ENCODE measurements at regions not wholly inside any gene's neighbourhood (a gene's known extent, or its start where the extent isn't known, plus 50 kb on each side); places are given as distances from the start of the nearest gene placed in this dataset.

GRCh38 chr3:103730744-103731143 is 1295.9 kb downstream of the ZPLD1 start:
- Histone ChIP-seq H2AFZ (ENCODE audit: low read depth, low read length) (no peak overlapping the region), H3K4me3 (ENCODE audit: low read length) (no peak overlapping the region), H3K9me2 (ENCODE audit: insufficient read depth, low read length) (no peaks in the 10 kb centered on the region), H3K9me3 (ENCODE audit: low read length) (no peaks in the 10 kb centered on the region), H3K9ac (ENCODE audit: low read length) (no peak overlapping the region), H3K79me2 (replicated peaks; ENCODE audit: insufficient read depth, low read length) (no peaks in the 10 kb centered on the region), H4K20me1 (ENCODE audit: insufficient read depth) (no peaks in the 10 kb centered on the region), H3F3A (ENCODE audit: insufficient read depth, low read length, poor library complexity, severe bottlenecking) (no peaks in the 10 kb centered on the region), H3K36me3 (ENCODE audit: insufficient read depth, low read length) (no peaks in the 10 kb centered on the region), H3K27me3 (ENCODE audit: insufficient read depth, low read depth, low read length) (no peaks in the 10 kb centered on the region), H3K27ac (ENCODE audit: low read length) (no peak overlapping the region), H3K4me2 (ENCODE audit: low read length) (no peak overlapping the region)
- TF ChIP-seq SMC3 (conservative IDR thresholded peaks at IDR 0.05; ENCODE audit: poor library complexity) (no peak), POLR2AphosphoS5 (IDR thresholded peaks at IDR 0.05) (no peak), REST (IDR thresholded peaks at IDR 0.05; ENCODE audit: borderline replicate concordance) (no peak), EP300 (conservative IDR thresholded peaks at IDR 0.05; ENCODE audit: poor library complexity, severe bottlenecking) (no peak), TAF1 (IDR thresholded peaks at IDR 0.05; ENCODE audit: low read depth) (no peak), RAD21 (conservative IDR thresholded peaks at IDR 0.05) (no peak), MXI1 (conservative IDR thresholded peaks at IDR 0.05; ENCODE audit: poor library complexity, severe bottlenecking) (no peak), EZH2 (IDR thresholded peaks at IDR 0.05; ENCODE audit: borderline replicate concordance, insufficient read depth, low read length, poor library complexity, severe bottlenecking) (no peak), CTCF (IDR thresholded peaks at IDR 0.05; ENCODE audit: poor library complexity, severe bottlenecking) (no peak)

- Histone ChIP-seq H3K9me2 (ENCODE audit: insufficient read depth, low read length) (no peaks in the 10 kb centered on the region), H3K79me2 (replicated peaks; ENCODE audit: insufficient read depth, low read length) (no peaks in the 10 kb centered on the region), H4K20me1 (ENCODE audit: insufficient read depth) (no peaks in the 10 kb centered on the region), H3K27ac (ENCODE audit: low read length) (no peak overlapping the region), H3K4me3 (ENCODE audit: low read length) (no peak overlapping the region), H3F3A (ENCODE audit: insufficient read depth, low read length, poor library complexity, severe bottlenecking) (no peaks in the 10 kb centered on the region), H3K4me2 (ENCODE audit: low read length) (no peak overlapping the region), H3K27me3 (ENCODE audit: insufficient read depth, low read depth, low read length) (no peaks in the 10 kb centered on the region), H3K9ac (ENCODE audit: low read length) (no peak overlapping the region), H3K9me3 (ENCODE audit: low read length) (no peaks in the 10 kb centered on the region), H2AFZ (ENCODE audit: low read depth, low read length) (no peak overlapping the region), H3K36me3 (ENCODE audit: insufficient read depth, low read length) (no peaks in the 10 kb centered on the region)
- TF ChIP-seq CTCF (IDR thresholded peaks at IDR 0.05; ENCODE audit: poor library complexity, severe bottlenecking): no peak
These were observed 1318.2 kb downstream of the ZPLD1 start for GRCh38 chr3:103752986-103753385.
